ENCODE measurements at regions not wholly inside any gene's neighbourhood (a gene's known extent, or its start where the extent isn't known, plus 50 kb on each side); places are given as distances from the start of the nearest gene placed in this dataset.

DNA sequence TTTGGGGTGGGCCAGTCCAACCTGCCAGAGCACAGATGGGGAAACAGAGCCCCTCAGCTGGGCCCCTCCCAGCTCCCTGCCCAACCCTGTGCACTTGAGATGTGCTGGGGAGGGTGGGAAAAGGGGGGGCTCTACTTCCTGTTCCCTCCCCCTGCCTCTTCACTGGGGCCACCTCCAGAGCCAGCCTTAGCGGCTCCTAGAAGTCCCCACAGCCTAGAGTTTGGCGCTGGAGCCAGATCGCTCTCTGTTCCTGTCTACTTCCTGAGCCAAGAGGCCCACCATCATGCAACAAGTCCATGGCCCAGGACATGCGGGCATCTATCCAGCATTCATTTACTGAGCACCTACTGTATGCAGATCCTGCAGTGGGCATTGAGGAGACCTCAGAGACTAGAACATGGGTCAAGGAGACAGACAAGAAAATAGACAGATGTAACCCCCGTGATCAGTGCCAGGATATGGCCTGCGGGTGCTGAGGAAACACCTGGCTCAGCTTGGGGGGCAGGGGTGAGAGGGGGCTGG, 144.1 kb downstream of the SYF2 start:
- no peak for DNase-seq (ENCODE audit: insufficient read length, low spot score)
- FAIRE-seq = no peak
- no peak for TF ChIP-seq TAF1 (IDR thresholded peaks at IDR 0.05; ENCODE audit: low read depth, low read length)
- TF ChIP-seq SPI1 (IDR thresholded peaks at IDR 0.05; ENCODE audit: low read depth, low read length) = no peak
- no peak for TF ChIP-seq POU2F2 (IDR thresholded peaks at IDR 0.05; ENCODE audit: low read depth, low read length)
- no peak for TF ChIP-seq POLR2AphosphoS5 (IDR thresholded peaks at IDR 0.05; ENCODE audit: low read depth, low read length)
- TF ChIP-seq POLR2A (IDR thresholded peaks at IDR 0.05; ENCODE audit: low read depth, low read length) = no peak
- no peak for TF ChIP-seq PAX5 (IDR thresholded peaks at IDR 0.05; ENCODE audit: insufficient read depth, low read length, severe bottlenecking)

DNA sequence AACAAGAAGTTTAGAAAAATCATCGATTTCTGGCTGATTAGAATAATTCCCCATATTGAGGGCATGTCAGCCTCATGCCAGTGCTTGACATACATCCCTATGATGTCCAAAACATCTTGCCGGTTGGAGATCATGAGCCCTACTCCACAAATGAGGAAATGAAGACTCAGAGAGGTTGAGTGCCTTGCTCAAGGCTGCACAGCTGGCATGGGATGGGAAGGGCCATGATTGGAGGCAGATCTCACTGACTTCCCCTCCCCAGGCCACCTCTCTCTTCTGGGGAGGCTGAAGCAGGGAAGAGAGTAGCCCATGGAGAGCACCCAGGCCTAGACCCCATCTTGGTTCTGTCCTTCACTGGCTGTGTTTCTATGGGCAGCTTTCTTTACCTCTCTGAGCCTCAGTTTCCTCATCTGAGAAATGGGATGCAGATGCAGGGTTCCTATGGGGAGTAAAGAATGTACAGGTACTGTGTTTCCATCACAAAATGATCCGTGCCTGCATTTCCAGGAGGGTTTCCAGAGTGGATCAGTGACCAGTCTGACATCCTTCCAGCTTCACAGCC, 145.7 kb downstream of the SYF2 start:
- TF ChIP-seq TAF1 (IDR thresholded peaks at IDR 0.05; ENCODE audit: low read depth, low read length) = no peak
- no peak for TF ChIP-seq POLR2AphosphoS5 (IDR thresholded peaks at IDR 0.05; ENCODE audit: low read depth, low read length)
- TF ChIP-seq POU2F2 (IDR thresholded peaks at IDR 0.05; ENCODE audit: low read depth, low read length) = no peak
- no peak for TF ChIP-seq PAX5 (IDR thresholded peaks at IDR 0.05; ENCODE audit: insufficient read depth, low read length, severe bottlenecking)
- no peak for TF ChIP-seq SPI1 (IDR thresholded peaks at IDR 0.05; ENCODE audit: low read depth, low read length)
- no peak for TF ChIP-seq POLR2A (IDR thresholded peaks at IDR 0.05; ENCODE audit: low read depth, low read length)
- FAIRE-seq = no peak
- DNase-seq (ENCODE audit: insufficient read length, low spot score) = no peak

DNA sequence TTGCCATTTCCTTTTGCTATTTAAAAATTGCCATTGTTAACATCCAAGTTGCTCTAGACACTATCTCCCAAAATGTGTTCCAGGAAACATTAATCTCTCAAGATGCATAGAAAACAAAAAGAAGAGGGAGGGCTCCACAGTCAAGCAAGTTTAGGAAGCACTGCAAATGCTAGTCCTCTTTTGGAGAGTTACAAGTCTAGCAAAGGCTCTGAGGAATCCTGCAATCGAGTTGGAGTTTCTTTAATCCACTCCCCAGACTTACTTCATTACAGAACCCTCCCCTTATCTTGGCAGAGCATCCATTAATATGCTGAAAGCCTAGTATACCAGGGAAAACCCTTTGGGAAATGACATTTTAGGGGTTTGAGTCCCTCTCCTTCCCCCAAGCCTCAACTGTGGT, 147.9 kb downstream of the SYF2 start:
- DNase-seq (ENCODE audit: insufficient read length, low spot score) = no peak
- FAIRE-seq = no peak
- no peak for TF ChIP-seq SPI1 (IDR thresholded peaks at IDR 0.05; ENCODE audit: low read depth, low read length)
- TF ChIP-seq POLR2AphosphoS5 (IDR thresholded peaks at IDR 0.05; ENCODE audit: low read depth, low read length) = no peak
- TF ChIP-seq TAF1 (IDR thresholded peaks at IDR 0.05; ENCODE audit: low read depth, low read length) = no peak
- no peak for TF ChIP-seq POU2F2 (IDR thresholded peaks at IDR 0.05; ENCODE audit: low read depth, low read length)
- TF ChIP-seq POLR2A (IDR thresholded peaks at IDR 0.05; ENCODE audit: low read depth, low read length) = no peak
- no peak for TF ChIP-seq PAX5 (IDR thresholded peaks at IDR 0.05; ENCODE audit: insufficient read depth, low read length, severe bottlenecking)

DNA sequence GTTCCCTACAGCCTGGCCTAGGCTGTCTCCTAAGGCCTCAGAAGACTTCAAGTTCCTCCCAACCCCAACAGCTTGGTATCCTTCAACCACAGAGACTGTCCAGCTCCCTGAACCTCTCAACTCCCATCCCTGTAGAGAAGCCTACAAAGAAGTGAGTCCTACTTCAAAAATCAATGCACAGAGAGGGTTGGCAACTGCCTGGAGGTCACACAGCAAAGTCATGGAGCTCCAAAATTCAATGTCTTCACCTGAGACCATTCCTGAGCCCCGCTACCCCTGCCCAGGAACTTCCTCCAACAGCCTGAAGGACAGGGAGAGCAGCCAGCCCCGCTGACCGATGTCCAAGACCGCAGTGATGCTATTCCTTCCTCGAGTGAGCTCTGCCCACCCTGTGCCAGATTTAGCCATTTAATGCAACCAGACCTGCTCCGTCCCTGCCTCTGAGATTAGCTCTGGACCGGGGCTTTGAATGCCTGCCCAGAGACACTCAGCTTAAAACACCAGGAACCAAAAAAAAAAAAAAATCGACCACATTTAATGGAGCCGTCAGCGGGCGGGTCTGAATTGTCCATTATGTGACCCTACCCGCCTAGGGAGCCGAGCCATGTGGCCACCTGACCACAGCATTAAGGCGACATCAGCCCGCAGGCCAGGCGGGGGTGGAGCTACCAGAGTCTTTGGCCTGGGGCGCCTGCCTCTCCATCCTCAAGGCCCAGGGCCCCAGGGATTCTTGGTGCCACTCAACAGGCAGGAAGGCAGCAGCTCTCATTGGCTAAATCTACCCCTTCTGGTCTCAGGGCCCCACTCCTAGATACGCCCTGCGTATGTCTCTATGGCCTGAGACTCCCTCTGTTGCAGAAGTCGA, 148.6 kb downstream of the SYF2 start:
- DNase-seq (ENCODE audit: insufficient read length, low spot score) = no peak
- FAIRE-seq = no peak

DNA sequence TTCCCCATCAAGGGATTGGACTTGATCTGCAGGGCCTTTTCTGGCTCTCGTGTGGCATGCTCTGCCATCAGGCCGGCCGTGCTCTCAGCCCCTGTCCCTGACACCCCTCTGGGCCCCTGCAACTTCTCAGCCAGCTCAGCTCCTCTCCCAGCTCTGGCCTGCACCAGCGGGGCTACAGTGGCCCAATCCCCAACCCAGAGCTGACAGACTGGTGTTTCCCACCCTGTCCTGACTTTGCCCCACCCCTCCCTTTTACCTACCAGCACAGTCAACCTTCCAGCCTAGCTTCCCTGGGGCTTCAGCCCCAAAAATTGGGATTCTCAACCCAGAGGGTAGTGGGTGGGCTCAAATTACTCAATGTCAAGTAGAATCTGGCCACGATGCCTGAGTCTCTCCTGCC, 149.3 kb downstream of the SYF2 start:
- FAIRE-seq (no peak), DNase-seq (ENCODE audit: insufficient read length, low spot score) (no peak)
- no peak for TF ChIP-seq PAX5 (IDR thresholded peaks at IDR 0.05; ENCODE audit: insufficient read depth, low read length, severe bottlenecking)

More for the DNA sequence above, 148.6 kb downstream of the SYF2 start:
- TF ChIP-seq POLR2A (IDR thresholded peaks at IDR 0.05; ENCODE audit: low read depth, low read length) (no peak), PAX5 (IDR thresholded peaks at IDR 0.05; ENCODE audit: insufficient read depth, low read length, severe bottlenecking) (no peak), TAF1 (IDR thresholded peaks at IDR 0.05; ENCODE audit: low read depth, low read length) (no peak), POU2F2 (IDR thresholded peaks at IDR 0.05; ENCODE audit: low read depth, low read length) (no peak), POLR2AphosphoS5 (IDR thresholded peaks at IDR 0.05; ENCODE audit: low read depth, low read length) (no peak), SPI1 (IDR thresholded peaks at IDR 0.05; ENCODE audit: low read depth, low read length) (no peak)

DNA sequence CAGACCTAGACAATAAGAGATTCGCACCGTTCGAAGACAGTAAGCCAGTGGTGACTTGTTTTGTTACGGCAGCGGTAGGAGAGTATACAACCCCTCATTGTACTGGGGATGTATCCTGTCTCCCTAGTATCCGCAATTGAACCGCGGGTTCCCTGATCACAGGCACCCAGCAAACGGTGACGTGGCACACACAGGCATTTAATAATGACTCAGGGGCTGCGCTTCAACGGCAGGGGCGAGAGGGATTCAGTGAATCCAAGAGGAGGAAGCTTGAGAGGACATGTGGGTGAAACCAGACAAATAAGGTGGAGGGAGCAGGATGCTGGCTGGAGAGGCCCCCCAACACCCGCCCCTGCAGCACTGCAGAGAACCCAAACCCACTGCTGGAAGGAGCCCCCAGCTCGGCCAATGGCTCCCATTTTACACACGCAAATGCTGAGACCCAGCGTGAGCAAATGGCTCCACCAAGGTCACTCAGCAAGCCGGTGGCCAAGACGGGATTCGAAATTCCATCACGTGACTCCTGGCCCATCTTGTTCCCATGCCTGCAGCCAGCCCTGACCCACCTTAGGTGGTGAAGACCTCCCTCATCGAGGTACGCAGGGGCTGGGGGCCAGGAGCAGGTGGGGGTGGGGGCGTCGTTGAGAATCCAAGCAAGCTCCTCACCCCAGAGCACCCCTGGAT, 149.9 kb downstream of the SYF2 start:
- FAIRE-seq (no peak), DNase-seq (ENCODE audit: insufficient read length, low spot score) (no peak)

DNA sequence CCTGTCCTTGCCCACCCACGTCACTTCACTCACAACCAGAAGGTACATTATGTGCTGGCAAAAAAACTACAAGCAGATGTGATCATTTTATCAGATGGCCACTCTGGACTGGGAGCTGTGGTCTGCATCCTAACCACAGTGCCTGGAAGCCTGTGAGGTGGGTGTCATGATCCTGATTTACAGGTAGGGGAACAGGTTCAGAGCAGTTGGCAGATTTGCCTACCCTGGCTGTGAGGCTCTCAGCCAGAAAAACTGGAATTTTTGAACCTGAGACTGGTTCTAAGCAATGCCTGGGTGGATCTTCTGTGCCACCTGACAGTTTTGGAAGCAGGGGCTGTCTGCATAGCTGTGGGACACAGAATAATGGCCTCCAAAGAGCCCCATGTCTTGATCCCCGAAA, 150.8 kb downstream of the SYF2 start:
- no peak for DNase-seq (ENCODE audit: insufficient read length, low spot score)
- TF ChIP-seq POU2F2 (IDR thresholded peaks at IDR 0.05; ENCODE audit: low read depth, low read length) (no peak), PAX5 (IDR thresholded peaks at IDR 0.05; ENCODE audit: insufficient read depth, low read length, severe bottlenecking) (no peak), POLR2AphosphoS5 (IDR thresholded peaks at IDR 0.05; ENCODE audit: low read depth, low read length) (no peak)
- no peak for FAIRE-seq

More for the DNA sequence above, 149.9 kb downstream of the SYF2 start:
- TF ChIP-seq POLR2A (IDR thresholded peaks at IDR 0.05; ENCODE audit: low read depth, low read length) = no peak
- no peak for TF ChIP-seq SPI1 (IDR thresholded peaks at IDR 0.05; ENCODE audit: low read depth, low read length)

DNA sequence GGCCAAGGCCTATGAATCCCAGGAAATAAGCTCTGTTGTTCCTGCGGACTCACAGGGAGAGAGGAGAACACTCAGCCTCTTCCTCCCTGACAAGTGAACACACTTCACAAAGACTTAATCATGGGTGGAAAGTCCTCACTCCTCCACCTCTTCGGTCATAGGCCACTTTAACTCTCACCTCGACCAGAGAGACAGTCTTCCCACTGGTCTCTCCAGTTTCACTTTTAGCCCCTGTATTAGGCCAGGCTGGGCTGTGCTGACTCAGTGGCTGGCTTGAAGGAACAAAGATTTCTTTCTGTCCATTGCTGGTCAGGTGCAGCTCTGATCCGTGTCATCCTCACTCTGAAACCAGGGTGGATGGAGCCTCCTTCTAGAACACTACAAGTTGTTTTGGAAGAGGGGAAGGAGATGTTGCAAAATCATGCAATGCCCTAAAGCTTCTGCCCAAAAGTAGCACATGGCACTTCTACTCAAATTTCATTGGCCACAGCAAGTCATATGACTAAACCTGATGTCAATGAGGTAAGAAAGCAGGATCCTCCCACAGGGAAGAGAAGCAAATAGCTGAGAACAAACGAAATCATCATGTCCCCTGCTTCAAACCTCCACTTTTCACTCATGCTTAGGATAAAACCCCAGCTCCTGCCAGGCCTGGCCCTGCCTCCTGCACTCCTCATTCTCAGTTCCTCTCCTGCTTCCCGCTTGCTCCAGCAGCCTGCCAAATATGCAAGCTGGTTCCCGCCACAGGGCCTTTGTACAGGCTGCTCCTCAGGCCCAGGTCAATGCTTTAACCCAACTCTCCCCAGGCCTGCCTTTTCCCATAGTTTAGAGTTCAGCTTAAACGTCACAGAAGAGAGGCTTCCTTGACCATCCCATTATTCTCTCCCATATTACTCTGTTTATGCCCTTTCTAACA, 150.5 kb upstream of the RUNX3 start:
- TF ChIP-seq SPI1 (IDR thresholded peaks at IDR 0.05; ENCODE audit: low read depth, low read length) (peak; percentile 33; the same call in 1 of the 2 replicates), POU2F2 (IDR thresholded peaks at IDR 0.05; ENCODE audit: low read depth, low read length) (no peak)
- no peak for DNase-seq (ENCODE audit: insufficient read length, low spot score)
- peak; percentile 62 for FAIRE-seq

DNA sequence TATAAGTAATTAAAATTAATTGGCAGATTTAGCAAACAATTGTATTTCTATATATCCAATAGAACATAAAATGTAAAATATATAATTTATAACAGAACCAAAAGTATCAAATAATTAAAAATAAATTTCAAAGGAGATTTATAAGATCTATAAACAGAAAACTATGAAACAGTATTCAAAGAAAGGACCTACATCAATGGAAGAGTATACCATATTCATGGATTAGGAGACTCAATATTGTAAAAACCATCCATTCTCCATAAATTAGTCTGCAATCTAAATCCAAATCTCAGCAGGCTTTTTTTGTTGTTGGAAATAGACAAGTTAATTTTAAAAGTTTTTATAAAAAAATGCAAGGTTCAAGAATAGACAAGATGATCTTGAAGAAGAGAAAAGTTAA, 149.0 kb upstream of the RUNX3 start:
- no peak for TF ChIP-seq POU2F2 (IDR thresholded peaks at IDR 0.05; ENCODE audit: low read depth, low read length)
- TF ChIP-seq PAX5 (IDR thresholded peaks at IDR 0.05; ENCODE audit: insufficient read depth, low read length, severe bottlenecking) = no peak
- no peak for TF ChIP-seq TAF1 (IDR thresholded peaks at IDR 0.05; ENCODE audit: low read depth, low read length)
- no peak for TF ChIP-seq POLR2A (IDR thresholded peaks at IDR 0.05; ENCODE audit: low read depth, low read length)
- TF ChIP-seq POLR2AphosphoS5 (IDR thresholded peaks at IDR 0.05; ENCODE audit: low read depth, low read length) = no peak
- TF ChIP-seq SPI1 (IDR thresholded peaks at IDR 0.05; ENCODE audit: low read depth, low read length) = no peak
- no peak for DNase-seq (ENCODE audit: insufficient read length, low spot score)
- no peak for FAIRE-seq
